HEK293T (cell line): ENCODE measurements at regions not wholly inside any gene's neighbourhood (a gene's known extent, or its start where the extent isn't known, plus 50 kb on each side); places are given as distances from the start of the nearest gene placed in this dataset.

Source experiments
- FOXM1 ChIP-seq: fragments of 450-650 bp; IDR thresholded peaks from 2 replicates; pipeline ENCODE4 v1.6.1; 2017; ENCODE audit warnings: mild to moderate bottlenecking, borderline replicate concordance
- SP1 ChIP-seq: fragments of 450-650 bp; IDR thresholded peaks from 2 replicates; pipeline ENCODE4 v1.6.1; 2017
- SUZ12 ChIP-seq: fragments of 450-650 bp; IDR thresholded peaks from 2 replicates; pipeline ENCODE4 v1.6.1; 2016; ENCODE audit warnings: mild to moderate bottlenecking
- TARDBP ChIP-seq: fragments of 450-650 bp; IDR thresholded peaks from 2 replicates; pipeline ENCODE4 v1.6.1; 2016

GRCh38 chr5:175257128-175257846, 186.7 kb downstream of the DRD1 start:
- TF ChIP-seq TARDBP (no peak), SP1 (no peak), FOXM1 (no peak), SUZ12 (no peak)
